Neural cell (in vitro differentiated cells): ENCODE measurements at regions not wholly inside any gene's neighbourhood (a gene's known extent, or its start where the extent isn't known, plus 50 kb on each side); places are given as distances from the start of the nearest gene placed in this dataset.

Experiments used
- CTCF ChIP-seq: fragments of 450-650 bp; IDR thresholded peaks from 2 replicates; pipeline ENCODE4 v1.5.1; 2014; ENCODE audit warnings: antibody characterized with exemption, mild to moderate bottlenecking, moderate library complexity; ENCODE audit not compliant: poor library complexity, severe bottlenecking
- EZH2 ChIP-seq: fragments of 200-600, 300-800 bp; shearing (Covaris generic), sonication (generic); IDR thresholded peaks from 2 replicates; pipeline ENCODE4 v1.6.1; 2014; ENCODE audit warnings: antibody characterized with exemption, low read length, borderline replicate concordance, mild to moderate bottlenecking; ENCODE audit not compliant: insufficient read depth, poor library complexity, severe bottlenecking
- MXI1 ChIP-seq: fragments of 450-650 bp; conservative IDR thresholded peaks from 2 replicates; pipeline ENCODE4 v1.6.1; 2014; ENCODE audit warnings: antibody characterized with exemption, mild to moderate bottlenecking; ENCODE audit not compliant: poor library complexity, severe bottlenecking
- POLR2AphosphoS5 ChIP-seq: IDR thresholded peaks from 2 replicates; pipeline ENCODE4 v1.6.1; 2012

GRCh38 chr5:21049901-21050300 lies 1061.9 kb upstream of the CDH18 start:
- TF ChIP-seq CTCF (no peak), POLR2AphosphoS5 (no peak), EZH2 (no peak), MXI1 (no peak)
